Nephron (organoid): ENCODE measurements at regions not wholly inside any gene's neighbourhood (a gene's known extent, or its start where the extent isn't known, plus 50 kb on each side); places are given as distances from the start of the nearest gene placed in this dataset.

Source experiments
- H3K27ac Mint-ChIP-seq, 3 experiments: 2 replicates each; pipeline ENCODE4 v1.8.0; 2020; ENCODE audit warnings: mixed read lengths in 3 of 3, mild to moderate bottlenecking in 2 of 3, moderate library complexity in 1 of 3
- H3K27me3 Mint-ChIP-seq: 2 replicates; pipeline ENCODE4 v1.8.0; 2021; ENCODE audit warnings: low read depth, mild to moderate bottlenecking, moderate library complexity, mixed read lengths
- H3K36me3 Mint-ChIP-seq: 2 replicates; pipeline ENCODE4 v1.8.0; 2020; ENCODE audit warnings: low read depth, mixed read lengths
- H3K4me1 Mint-ChIP-seq: 2 replicates; pipeline ENCODE4 v1.8.0; 2020; ENCODE audit warnings: mixed read lengths
- H3K4me3 Mint-ChIP-seq, 3 experiments: 2 replicates each; pipeline ENCODE4 v1.8.0; 2020; ENCODE audit warnings: mild to moderate bottlenecking in 3 of 3, mixed read lengths in 3 of 3, moderate library complexity in 2 of 3
- H3K9me3 Mint-ChIP-seq: 2 replicates; pipeline ENCODE4 v1.8.0; 2020; ENCODE audit warnings: mixed read lengths
- TF ChIP-seq, protein P1 (sequence below), 3 experiments: fragments of 200-600 bp; sonication (generic); IDR thresholded peaks; one replicate each; pipeline ENCODE4 v1.5.0; 2021; ENCODE audit warnings: antibody characterized with exemption in 3 of 3; ENCODE audit not compliant: unreplicated experiment in 3 of 3

DNA sequence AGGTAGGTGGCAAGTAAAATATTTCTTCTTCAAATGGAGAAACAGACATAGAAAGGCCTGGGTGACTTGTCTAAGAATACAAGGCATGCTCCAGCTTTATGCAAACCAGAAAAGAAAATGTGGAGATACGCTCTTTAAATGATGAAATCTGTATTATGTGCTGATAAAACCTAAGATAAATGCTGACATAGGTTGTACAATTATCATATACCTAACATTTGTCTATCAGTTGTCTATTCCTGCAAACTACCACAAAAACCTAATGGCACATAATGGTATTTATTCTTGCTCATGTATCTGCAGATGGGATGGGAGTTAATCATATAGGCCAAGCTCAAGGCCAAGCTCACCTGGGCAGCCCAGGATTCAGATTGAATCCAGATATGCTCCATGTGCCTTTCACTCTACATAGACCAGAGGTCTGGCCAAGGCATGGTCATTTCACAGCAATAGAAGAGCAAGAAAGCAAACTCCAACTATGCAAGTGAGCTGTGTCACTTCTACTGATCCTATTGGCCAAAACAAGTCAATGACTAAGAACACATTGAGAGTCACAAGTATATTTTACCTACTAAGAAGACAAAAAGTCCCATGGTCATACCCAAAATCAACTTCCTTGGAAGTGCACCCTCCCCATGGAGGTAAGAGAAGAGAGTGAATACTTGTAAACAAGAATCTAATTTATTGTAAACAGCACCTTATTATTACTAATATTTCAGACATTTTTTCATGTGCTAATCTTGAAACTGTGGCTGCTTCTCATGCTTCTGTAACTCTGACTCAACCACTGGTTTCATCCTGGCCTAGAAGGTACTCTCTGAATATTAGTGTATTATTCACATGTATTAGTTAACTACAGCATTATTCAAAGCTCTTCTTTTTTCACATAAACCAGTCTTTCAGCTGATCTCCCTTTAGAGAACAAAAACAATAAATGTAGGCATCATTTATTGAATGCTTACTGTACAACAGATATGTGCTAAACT lies 270.7 kb upstream of the SOX9 start:
- Mint-ChIP-seq H3K4me1 (no peaks in the 10 kb centered on the region), H3K36me3 (no peaks in the 10 kb centered on the region), H3K27me3 (peaks cover 3% of the 10 kb centered on the region), H3K27ac (no peak overlapping the region), H3K4me3 (no peak overlapping the region), H3K9me3 (no peaks in the 10 kb centered on the region)
- TF ChIP-seq, protein P1, sequence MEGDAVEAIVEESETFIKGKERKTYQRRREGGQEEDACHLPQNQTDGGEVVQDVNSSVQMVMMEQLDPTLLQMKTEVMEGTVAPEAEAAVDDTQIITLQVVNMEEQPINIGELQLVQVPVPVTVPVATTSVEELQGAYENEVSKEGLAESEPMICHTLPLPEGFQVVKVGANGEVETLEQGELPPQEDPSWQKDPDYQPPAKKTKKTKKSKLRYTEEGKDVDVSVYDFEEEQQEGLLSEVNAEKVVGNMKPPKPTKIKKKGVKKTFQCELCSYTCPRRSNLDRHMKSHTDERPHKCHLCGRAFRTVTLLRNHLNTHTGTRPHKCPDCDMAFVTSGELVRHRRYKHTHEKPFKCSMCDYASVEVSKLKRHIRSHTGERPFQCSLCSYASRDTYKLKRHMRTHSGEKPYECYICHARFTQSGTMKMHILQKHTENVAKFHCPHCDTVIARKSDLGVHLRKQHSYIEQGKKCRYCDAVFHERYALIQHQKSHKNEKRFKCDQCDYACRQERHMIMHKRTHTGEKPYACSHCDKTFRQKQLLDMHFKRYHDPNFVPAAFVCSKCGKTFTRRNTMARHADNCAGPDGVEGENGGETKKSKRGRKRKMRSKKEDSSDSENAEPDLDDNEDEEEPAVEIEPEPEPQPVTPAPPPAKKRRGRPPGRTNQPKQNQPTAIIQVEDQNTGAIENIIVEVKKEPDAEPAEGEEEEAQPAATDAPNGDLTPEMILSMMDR (IDR thresholded peaks at IDR 0.05; ENCODE audit: unreplicated experiment in 3 of 3) = no peak

DNA sequence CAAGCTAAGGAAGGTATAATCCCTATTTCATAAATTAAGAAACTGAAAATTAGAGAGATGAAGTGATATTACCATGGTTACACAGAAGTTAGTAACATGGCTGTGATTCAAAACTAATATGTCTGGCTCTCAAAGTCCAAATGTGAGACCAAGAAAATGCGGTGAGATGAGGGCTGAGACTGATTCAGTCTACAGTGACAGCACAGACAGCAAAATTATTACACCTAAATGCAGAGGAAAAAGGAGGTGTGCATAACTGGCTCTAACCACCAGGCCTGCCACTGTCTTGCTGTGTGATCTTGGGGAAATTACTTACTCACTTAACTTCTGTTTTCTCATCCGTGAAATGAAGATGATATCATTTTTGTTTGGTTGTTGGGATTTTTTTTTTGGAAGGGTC lies 270.0 kb upstream of the SOX9 start:
- Mint-ChIP-seq H3K27me3 (peaks cover 3% of the 10 kb centered on the region), H3K4me3 (no peak overlapping the region), H3K36me3 (no peaks in the 10 kb centered on the region), H3K9me3 (no peaks in the 10 kb centered on the region), H3K27ac (no peak overlapping the region), H3K4me1 (no peaks in the 10 kb centered on the region)
- TF ChIP-seq, protein P1 (IDR thresholded peaks at IDR 0.05; ENCODE audit: unreplicated experiment in 3 of 3) = no peak

DNA sequence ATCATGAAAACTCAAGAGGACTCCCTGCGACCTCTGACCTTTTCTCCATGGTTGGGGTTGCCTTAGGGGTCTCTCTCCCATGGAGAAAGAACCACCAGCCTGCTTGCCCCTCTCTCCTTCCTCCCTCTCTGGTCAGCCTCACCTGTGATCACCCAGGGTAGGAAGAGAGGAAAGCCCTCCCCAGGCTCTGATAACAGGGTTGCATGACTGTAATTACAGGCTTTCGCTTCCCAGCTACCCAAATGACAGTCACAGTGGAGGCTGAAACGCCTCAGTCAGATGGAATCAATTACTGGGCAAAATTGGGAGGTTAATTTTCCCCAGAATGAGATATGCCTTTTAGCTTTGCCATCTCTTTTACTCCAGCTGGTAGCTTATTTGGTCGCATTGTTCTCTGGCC lies 265.8 kb upstream of the SOX9 start:
- no peaks in the 10 kb centered on the region for H3K4me1 Mint-ChIP-seq
- peaks cover under 1% of the 10 kb centered on the region for H3K27me3 Mint-ChIP-seq
- H3K4me3 Mint-ChIP-seq = no peak overlapping the region
- TF ChIP-seq, protein P1 (IDR thresholded peaks at IDR 0.05; ENCODE audit: unreplicated experiment in 3 of 3) = no peak
- H3K9me3 Mint-ChIP-seq = no peaks in the 10 kb centered on the region
- H3K36me3 Mint-ChIP-seq = no peaks in the 10 kb centered on the region
- no peak overlapping the region for H3K27ac Mint-ChIP-seq

DNA sequence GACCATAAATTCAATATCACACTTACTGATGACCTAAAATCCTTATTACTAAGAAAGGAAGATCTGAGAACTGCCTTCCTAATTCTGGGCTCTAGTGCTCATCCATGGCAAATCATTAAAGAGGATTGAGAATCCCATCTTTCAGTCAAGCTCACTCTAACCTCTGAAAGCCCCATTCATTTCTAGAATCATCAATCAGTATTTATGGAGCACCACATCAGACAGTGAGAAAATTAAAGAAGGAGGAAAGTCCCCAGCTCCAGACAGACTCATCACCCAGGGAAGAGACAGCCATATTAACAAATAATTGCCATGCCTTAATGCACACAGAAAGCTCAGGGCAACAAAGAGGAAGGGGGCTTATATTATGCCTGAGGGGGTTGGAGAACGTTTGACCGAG lies 256.1 kb upstream of the SOX9 start:
- Mint-ChIP-seq H3K4me1 (no peaks in the 10 kb centered on the region), H3K27me3 (no peaks in the 10 kb centered on the region), H3K27ac (no peak overlapping the region), H3K4me3 (no peak overlapping the region), H3K9me3 (no peaks in the 10 kb centered on the region), H3K36me3 (no peaks in the 10 kb centered on the region)
- TF ChIP-seq, protein P1 (IDR thresholded peaks at IDR 0.05; ENCODE audit: unreplicated experiment in 3 of 3) = no peak

DNA sequence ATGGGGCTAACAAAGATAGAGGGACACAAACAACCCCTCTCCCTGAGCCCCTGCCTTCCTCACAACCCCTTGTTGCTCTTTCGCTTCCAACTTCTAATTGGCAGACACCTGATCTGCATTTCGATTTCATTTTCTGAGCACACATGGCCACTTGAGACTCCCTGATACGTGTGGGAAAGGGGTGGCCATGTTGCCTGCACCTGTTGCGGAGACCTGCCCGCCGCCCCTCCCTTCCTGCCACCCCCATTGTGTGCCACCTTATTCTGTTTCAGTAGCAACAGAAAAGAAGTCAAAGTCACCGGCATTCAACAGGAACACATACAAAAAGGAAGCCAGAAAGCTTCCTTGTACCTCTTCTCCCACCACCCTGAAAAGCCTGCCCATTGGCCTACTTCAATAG lies 254.7 kb upstream of the SOX9 start:
- Mint-ChIP-seq H3K4me1 (no peaks in the 10 kb centered on the region), H3K27ac (no peak overlapping the region), H3K4me3 (no peak overlapping the region), H3K27me3 (no peaks in the 10 kb centered on the region), H3K36me3 (no peaks in the 10 kb centered on the region), H3K9me3 (no peaks in the 10 kb centered on the region)
- TF ChIP-seq, protein P1 (IDR thresholded peaks at IDR 0.05; ENCODE audit: unreplicated experiment in 3 of 3) = no peak

DNA sequence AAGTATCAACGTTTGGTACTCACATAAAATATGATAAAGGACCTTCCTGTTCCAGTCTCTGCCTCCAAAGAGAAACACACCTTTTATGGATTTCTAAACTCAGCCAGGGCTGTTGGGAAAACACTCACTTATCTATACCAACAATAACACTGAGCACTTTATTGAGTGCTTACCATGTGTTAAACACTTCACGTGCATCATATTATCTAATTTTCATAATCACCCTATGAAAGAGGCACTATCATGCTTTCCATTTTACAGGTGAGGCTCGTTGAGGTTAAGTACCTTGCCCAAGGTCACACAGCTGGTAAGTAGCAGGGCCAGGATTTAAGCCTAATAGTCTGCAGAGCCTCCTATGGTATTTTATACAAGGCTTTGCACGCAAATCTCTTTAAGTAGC lies 251.5 kb upstream of the SOX9 start:
- no peaks in the 10 kb centered on the region for H3K9me3 Mint-ChIP-seq
- TF ChIP-seq, protein P1 (IDR thresholded peaks at IDR 0.05; ENCODE audit: unreplicated experiment in 3 of 3) = no peak

More for the DNA sequence above, 251.5 kb upstream of the SOX9 start:
- H3K4me3 Mint-ChIP-seq = no peak overlapping the region
- H3K36me3 Mint-ChIP-seq = no peaks in the 10 kb centered on the region
- H3K4me1 Mint-ChIP-seq = peaks cover 13% of the 10 kb centered on the region
- H3K27me3 Mint-ChIP-seq = no peaks in the 10 kb centered on the region
- H3K27ac Mint-ChIP-seq = no peak overlapping the region
